ENCODE measurements at regions not wholly inside any gene's neighbourhood (a gene's known extent, or its start where the extent isn't known, plus 50 kb on each side); places are given as distances from the start of the nearest gene placed in this dataset.
"Not testable (repeated sequence)": the region's sequence is repeated elsewhere in the genome, so short reads cannot be mapped to it uniquely, and the experiment has no call there.

DNA sequence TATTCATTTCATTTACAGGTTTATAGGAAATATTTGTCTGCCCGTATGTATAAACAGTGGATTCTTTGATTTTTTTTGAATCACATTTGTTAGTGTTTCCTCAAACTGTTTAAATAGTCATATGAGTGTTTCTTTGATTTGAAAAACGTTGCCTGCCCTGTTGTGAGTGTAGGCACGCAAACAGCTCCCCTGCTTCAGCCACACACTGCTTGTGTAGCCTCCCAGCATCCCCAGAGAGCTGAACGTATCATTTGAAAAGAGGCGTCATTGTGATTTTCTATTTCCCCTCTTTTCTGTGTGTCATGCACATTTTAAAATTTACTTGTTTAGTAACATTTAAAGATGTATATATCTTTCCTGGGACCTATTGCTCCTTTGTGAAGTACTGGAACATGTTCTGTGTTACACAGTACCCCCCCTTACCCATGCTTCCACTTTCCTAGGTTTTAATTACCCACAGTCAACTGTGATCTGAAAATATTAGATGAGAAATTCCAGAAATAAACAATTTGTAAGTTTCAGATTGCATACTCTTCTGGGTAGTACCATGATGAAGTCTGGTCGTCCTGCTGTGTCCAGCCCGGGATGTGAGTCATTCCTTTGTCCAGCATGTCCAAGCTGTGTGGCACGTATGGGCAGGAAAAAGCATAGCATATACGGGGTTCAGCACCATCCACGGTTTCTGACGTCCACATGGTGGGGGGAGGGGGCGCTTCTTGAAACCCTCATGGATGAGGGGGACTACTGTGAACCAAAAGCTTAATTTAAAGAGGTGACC is 78.7 kb downstream of the NPIPB11 start:
- DNase-seq, result peak in 1 of 2 experiments; percentile 26

DNA sequence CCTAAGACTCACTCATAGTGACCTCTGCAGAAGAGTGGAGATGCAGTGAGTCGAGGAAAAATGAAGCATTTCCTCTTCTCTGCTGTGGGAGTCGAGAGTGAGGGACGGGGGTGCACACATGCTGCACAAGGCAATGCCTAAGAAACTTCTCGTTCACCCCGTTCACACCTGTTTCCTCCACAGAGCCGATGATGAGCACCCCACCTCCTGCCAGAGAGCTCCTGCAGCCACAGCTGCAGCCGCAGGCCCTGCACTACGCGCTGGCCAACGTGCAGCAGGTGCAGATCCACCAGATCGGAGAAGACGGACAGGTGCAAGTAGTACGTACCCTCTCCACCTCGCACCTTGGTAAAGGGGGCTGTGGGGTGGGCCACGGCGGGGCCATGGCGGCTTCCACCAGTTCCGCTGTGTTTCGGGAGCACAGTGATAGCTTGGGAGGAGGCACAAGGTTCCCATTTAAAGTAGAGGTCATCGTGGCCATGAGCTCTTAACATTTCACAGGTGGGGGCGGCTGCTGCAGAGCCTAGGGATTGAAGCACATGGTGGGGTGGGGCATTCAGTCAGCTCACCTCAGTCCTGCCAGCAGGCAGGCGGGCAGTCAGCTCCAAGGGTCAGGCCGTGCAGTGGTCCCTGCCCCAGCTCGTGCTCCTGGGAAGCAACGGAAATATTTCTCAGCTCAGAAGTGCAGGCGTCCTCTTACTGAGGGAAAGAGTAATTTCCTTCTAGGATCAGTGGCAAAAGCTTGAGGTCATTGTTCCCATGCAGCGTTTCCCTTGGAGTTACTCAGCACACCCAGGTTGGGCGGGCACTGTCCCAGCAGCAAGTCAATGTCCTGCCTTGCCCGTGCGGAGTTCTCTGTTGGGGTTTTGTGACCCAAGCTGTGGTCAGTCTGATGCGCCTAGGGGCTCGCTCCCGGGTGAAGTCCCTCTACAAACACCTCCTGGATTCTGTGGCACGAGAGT is 80.1 kb downstream of the NPIPB11 start:
- DNase-seq, result not testable (repeated sequence)

DNA sequence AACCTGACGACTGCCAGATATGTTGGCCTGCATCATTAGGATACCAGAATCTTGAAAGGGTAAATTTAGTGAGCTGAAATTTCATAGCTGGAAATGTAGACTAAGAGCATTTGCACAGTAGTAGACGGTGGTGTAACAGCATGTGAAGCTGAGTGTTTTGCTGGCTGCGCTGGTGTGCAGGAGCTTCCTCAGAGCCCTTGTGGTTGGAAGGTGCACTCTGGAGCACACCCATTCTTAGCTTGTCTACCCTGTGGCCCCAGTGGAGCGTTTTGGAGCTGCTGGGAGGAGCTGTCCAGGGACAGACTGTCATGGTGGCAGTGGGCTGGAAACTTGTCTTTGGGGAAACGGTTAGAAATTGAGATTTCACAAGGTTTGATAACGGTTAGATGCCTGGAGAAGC is 82.8 kb downstream of the NPIPB11 start:
- DNase-seq, result not testable (repeated sequence)

GRCh38 chr16:29321585-29321984 is 84.9 kb downstream of the NPIPB11 start:
- DNase-seq, result no peak

DNA sequence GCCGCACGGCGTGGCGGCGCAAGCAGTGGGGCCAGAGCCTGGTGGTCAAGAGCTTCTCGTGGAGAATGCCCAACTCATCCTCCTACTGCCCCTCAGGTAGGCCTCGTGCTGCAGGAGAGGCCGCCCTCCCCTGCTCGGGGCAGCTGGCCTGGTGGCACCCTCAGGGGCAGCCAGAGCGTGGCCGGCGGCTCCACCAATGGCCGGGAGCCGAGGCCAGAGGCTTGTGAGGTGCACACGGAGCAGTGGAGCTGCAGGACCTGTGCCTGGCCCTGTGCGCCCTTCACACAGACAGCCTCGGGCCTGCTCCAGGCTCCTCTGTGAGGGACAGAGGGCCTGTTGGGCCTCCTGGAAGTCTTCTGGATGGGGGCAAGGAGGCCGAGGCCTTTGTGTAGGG is 85.5 kb downstream of the NPIPB11 start:
- DNase-seq, result no peak

- no peak for DNase-seq
These were observed 86.1 kb downstream of the NPIPB11 start for GRCh38 chr16:29320274-29320999.

DNA sequence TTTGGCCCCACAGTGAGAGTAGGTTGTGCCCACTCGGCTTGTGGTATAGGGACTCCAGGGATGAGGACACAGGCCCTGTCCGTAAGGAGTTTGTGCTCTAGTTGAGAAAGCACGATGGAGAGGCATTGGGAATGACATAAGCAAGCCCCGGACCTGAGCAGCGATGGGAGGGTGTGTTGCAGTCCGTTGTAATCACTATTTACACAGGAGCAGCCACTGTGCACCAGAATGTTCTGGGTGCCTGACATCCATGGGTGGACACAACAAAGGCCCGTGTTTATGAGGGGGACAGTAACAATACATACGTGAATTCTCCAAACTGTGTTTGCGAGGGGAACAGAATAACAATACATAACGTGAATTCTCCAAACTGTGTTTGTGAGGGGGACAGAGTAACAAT is 86.8 kb downstream of the NPIPB11 start:
- DNase-seq, result no peak

DNA sequence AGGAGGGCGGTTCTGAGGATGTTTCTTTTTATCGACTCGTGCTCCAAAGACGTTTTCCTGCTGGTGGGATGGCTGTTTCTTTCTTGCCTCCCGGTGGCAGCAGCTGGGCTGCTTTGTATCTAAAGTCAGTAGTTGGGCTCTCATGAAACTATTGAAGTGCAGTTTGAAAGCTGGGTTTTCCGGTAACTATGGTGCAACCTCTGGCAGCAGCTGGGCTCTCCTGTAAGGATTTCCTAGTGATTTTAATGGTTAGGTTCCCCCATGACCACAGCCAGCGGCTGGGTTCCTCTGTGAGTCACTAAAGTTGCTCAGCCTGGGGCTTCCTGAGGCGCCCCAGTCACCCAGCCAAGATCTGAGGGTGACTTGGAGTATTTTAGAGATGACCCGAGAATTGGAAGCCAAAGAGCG is 87.9 kb downstream of the NPIPB11 start:
- not testable (repeated sequence) for DNase-seq

DNA sequence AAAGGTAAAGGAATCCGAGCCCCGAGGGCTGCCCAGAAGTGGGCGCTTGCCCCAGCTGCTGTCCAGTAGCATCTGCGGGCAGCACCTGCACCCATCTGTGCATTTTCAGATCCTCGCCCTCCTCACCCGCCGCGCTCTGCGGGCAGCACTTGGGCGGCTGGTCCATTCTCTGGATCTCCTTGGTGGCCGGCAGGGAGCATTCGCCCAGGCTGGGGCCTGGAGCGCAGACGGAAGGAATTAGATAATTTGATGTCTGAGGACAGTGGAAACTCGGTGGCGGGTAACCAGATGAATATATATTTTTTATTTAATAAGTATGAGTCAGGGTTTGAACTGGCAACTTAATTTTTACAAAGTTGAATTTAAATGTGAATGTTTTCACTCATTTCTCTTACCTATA is 88.5 kb downstream of the NPIPB11 start:
- no peak for DNase-seq

DNA sequence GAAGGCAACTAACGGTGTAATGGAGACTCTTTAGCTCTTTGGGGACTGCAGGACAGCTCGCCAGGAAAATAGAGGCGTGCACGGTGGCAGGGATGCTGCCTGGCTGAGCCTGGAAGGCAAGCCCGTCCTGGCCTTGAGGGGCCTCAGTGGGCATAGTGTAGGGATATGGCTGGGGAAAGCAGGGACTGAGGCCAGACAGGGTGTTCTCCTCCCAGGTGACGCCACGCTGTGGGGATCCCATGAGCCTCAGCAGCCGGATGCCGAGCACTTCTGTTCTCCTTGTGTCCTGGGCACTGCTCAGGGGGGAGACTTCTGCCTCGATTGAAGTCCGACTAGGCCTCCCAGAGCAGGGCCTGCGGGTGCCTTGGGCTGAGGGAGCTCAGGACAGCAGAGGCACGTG is 89.2 kb downstream of the NPIPB11 start:
- no peak for DNase-seq

GRCh38 chr16:29316761-29317183 is 89.7 kb downstream of the NPIPB11 start:
- no peak for DNase-seq

DNA sequence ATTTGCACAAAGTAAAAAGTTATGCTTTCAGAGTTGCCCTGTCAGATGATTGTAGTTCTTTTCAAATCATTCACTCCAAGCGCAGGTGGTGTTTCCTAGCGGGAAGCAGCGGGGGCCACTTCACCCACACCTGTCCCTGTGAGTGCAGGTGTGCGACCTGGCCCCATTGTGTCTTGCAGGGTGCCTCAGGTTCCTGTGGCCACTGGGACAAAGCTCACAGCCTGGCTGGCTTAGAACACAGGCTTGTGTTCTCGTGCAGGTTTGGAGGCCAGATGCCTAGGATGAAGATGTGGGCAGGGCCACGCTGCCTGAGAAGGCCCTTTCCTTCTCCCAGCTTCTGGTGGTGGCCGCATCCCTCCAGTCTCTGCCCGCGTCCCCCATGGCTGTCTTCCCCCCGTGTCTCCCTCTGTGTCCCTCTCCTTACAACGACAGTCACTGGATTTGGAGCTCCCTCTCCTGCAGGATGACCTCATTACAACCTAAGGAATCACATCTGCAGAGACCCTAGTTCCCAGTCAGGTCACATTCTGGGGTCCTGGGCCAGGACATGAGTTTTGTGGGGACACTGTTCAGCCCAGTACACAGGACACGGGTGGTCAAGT is 90.5 kb downstream of the NPIPB11 start:
- DNase-seq, result peak in 1 of 2 experiments; percentile 32

DNA sequence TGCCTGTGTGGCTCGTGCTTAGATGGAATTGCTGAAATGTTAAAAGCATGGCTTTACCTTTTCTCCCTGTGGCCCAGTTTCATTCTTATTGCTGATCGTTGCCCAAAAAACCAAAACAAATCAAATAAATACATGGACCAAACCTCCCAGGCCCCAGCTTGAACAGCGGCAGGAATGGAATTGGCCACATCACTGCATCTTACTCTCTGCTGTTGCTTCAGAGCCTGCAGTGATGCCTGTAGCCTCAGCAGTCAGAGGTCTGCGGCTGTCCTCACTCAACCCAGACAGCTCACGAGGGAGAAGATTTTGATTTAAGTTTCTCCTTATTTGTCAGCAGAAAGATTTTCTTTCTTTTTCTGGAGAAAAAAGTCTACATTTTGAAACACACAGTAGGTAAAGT is 91.5 kb downstream of the NPIPB11 start:
- DNase-seq, result no peak

- no peak for DNase-seq
These were observed 92.1 kb downstream of the NPIPB11 start for GRCh38 chr16:29314292-29314934.

DNA sequence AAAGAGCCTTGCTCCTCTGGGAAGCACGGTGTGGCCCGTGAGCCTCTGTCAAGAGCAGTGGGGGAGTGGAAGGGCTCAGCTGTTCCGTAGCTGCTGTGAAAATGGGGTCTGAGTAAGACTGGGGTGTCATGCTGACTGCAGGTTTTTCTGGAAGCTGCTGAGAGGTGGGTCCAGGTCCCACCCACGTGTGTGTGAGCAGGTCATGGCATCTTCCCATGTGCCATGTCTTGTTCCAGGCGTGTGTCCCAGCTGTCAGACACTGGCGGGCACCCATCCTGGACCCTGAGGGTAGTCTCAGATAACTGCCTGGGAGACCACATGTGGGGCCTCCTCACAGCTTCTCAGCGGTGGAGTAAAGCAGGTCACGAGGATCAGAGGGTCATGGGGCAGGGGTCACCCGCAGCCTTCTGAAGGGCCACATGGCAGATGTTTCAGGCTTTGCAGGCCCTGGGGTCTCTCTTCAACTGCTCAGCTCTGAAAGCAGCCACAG is 92.9 kb downstream of the NPIPB11 start:
- no peak for DNase-seq

GRCh38 chr16:29312835-29313558 is 93.5 kb downstream of the NPIPB11 start:
- no peak for DNase-seq

- not testable (repeated sequence) for DNase-seq
These were observed 94.2 kb downstream of the NPIPB11 start for GRCh38 chr16:29312345-29312675.

DNA sequence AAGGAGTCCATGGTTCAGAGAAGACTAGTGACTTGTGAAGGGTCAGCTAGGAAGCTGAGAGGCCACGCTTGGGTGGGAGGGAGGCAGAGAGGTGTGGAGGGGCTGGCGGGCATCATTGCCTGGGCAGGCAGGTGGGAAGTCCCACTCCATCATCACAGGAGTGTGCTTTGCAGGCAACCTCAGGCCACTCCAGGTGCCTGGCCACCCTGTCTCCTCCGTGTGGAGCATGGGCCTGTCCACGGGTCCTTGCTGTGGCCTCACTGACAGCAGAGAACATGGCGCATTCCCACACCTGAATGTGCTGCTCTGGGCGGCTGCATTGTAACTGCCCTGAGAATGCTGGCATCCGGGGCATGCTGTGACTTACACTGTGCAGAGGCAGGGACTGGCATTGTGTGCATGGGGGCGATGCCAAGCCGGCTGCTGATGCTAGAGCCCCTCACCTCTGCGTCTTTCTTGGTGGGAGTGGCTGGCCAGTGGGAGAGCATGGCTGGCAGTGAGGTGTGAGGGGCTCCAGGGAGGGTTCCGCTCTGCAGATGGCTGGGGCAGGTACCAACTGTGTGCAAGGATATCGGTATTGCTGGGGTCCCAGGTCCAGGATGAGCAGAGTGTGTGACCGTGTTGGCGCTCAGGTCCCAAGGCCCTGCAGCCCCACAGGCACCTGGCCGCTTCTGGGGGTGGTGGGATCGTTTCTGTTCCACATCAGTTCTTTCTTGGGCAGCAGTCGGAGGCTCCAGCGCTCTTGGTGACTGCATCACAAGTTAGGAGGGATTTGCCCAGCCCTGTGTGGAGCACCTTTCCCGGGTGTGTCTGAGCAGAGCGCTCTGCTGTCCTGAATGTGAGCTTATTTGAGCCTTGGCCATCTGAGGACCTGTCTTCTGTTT is 94.8 kb downstream of the NPIPB11 start:
- DNase-seq, result no peak

- DNase-seq, result no peak
These were observed 95.6 kb downstream of the NPIPB11 start for GRCh38 chr16:29310852-29311314.

DNA sequence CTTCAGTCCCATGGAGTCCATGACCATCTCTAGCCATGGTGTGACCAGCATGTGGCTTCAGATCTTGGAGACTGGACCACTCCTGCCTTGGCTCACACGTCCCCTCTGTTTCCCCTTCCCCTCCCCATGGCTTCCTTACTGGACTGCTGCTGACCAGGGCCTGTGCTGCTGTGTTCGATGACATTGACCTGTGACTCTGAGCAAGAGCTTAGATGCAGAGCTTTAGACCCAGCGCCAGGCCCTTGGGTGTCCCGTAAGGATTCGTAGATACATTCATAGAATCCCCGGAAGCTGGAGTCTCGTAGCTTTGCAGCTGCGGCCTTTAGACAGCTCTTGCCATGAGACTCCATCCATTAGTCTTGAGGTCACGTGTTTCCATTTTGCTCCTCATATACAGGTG is 96.3 kb downstream of the NPIPB11 start:
- DNase-seq, result not testable (repeated sequence)

All from SW 1271 (cell line).